Activated CD8-positive, alpha-beta memory T cell treated with anti-CD3 and anti-CD28 coated beads for 1 hour (primary cell): ENCODE measurements at regions not wholly inside any gene's neighbourhood (a gene's known extent, or its start where the extent isn't known, plus 50 kb on each side); places are given as distances from the start of the nearest gene placed in this dataset.

Source experiments
- DNase-seq, 2 donors: peaks; one replicate each; pipeline ENCODE4 v3.0.0-alpha.2; 2020; ENCODE audit warnings: low read depth in 1 of 2; ENCODE audit errors: extremely low read depth in 1 of 2

- no peak for DNase-seq
Observed at GRCh38 chr1:168782559-168783116, 53.6 kb upstream of the DPT start.

GRCh38 chr1:168783458-168784210, 54.6 kb upstream of the DPT start:
- no peak for DNase-seq

- DNase-seq: no peak
Observed at GRCh38 chr1:168786476-168787330, 57.7 kb upstream of the DPT start.

DNA sequence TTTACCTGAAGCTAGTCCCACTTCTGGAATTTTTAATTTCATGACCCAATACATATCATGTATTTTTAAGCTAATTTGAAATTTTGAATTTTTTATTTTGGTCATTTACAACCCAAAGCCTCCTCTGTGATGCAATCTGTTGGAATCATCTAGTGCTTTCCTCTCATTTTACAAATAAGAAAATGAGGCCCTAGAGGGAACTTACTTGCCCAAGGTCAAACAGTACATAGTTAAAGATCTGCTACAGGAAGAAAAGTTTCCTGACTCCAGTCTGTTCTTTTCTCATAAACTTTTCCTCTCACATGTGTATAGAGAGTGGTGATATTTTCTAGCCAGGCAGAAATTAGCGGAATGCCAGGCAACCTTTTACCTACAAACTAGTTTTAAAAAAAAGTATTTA, 59.3 kb upstream of the DPT start:
- no peak for DNase-seq

- no peak for DNase-seq
Observed at GRCh38 chr1:168789501-168789900, 60.5 kb upstream of the DPT start.

DNA sequence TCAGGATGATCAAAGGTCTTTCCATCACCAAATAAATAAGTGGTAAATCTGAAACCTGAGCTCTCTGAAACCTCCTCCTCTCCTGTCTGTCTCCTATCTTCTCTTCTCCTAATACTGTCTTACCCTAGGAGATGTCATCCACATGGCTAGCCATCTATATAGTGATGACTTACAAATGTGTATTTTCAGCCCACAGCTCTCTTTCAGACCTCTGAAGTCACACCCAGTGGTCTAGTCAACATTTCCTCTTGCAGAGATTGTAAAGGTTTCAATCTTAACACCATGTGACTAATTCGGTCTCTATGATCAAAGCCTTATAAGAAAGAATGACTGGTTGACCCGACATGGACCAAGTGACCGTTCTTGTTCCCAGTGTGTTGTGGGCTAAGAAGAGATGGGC, 63.1 kb upstream of the DPT start:
- DNase-seq: no peak

GRCh38 chr1:168792592-168793125, 63.7 kb upstream of the DPT start:
- DNase-seq: no peak

GRCh38 chr1:168794057-168794456, 65.1 kb upstream of the DPT start:
- DNase-seq: no peak

DNA sequence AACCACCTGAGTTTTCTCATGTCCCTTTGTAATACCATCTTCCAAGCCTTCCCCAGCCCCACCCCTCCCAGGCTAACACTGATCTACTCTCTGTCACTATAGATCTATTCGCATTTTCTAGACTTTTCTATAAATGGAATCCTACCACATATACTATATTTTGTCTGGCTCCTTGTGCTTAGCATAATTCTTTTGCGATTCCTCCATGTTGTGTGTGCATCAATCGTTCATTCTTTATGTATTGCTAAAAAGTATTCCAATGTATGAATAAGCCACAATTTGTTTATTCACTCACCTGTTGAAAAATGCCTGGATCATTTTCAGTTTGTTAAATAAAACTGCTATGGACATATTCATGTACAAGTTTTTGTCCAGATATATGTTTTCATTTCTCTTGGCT, 66.7 kb upstream of the DPT start:
- no peak for DNase-seq

- no peak for DNase-seq
Observed at GRCh38 chr1:168799927-168800605, 71.1 kb upstream of the DPT start.

DNA sequence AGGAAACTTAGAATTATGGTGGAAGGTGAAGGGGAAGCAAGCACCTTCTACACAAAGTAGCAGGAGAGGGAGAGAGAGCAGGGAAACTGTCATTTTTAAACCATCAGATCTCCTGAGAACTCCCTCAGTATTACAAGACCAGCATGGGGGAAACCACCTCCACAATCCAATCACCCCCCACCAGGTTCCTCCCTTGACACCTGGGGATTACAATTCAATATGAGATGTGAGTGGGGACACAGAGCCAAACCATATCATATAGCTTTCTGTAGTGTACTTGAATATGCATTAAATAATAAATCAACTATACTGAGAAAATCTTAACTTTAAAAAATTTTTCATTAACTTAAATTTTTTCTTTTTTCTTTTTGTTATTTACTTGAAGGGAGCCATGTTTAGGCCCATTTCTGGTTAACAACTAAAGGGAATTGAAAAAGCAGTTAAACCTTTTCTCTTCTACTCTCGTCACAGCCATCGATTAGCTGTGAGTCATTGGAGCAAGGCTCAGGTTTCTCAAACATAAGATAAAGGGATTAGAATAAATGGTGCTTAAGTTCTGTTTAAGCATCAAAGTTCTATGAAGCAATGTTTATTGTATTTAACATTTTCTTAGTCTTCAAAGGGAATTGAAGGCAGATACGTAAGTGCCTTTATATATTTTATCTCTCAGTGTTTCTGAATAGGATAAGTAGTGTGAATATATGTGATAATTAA, 72.2 kb upstream of the DPT start:
- no peak for DNase-seq

GRCh38 chr1:168803806-168804510, 75.0 kb upstream of the DPT start:
- no peak for DNase-seq

GRCh38 chr1:168806952-168807351, 77.9 kb upstream of the DPT start:
- no peak for DNase-seq

- no peak for DNase-seq
Observed at GRCh38 chr1:168811176-168811575, 82.2 kb upstream of the DPT start.

GRCh38 chr1:168819668-168820067, 90.7 kb upstream of the DPT start:
- no peak for DNase-seq

GRCh38 chr1:168821434-168821833, 92.4 kb upstream of the DPT start:
- no peak for DNase-seq

- DNase-seq: no peak
Observed at GRCh38 chr1:168822911-168823310, 93.9 kb upstream of the DPT start.

DNA sequence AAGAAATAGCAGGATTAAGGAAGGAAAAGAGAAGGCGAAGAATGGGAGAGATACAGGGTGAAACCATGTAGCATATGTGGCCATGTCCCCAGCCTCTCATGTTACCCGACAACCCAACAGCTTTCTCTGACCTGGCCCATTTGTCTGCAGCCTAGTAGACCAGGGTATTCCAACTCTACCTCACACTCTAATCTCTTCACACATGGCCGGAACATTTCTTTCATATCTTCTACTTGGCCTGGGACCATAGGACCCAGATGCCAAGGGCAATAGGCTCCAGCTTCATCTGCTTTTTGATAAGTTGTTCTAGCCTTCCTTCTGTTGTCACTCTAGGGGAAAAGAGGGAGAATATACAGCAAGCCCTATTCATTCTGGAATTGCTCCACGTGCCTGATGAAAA, 95.0 kb upstream of the DPT start:
- no peak for DNase-seq

DNA sequence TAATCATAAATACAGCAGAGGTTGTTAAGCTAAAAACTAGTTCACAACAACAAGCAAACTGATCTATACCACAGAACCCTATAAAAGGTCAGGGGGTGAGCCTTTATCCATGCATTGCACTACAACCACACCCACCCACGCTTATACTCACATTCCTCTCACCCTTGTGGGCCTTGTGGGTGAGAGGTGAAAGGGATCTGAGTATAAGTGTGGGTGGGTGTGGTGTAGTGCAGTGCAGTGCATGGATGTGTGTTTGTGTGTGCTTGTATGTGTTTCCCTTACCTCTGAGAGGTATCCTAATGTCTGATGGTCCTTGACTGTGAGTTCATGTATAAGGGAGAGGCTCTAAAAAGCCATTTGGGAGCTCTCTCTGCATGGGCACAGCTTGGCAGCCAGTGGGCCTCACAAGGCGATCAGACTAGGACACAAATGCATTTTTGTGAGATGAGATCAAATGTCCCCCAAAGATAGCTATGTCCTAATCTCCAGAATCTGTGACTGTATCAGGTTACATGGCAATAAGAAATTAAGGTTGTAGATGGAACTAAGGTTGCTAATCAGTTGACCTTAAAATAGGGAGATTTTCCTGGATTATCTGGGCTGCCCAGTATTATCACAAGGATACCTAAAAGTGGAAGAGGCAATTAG, 95.5 kb upstream of the DPT start:
- no peak for DNase-seq
